ENCODE measurements at regions not wholly inside any gene's neighbourhood (a gene's known extent, or its start where the extent isn't known, plus 50 kb on each side); places are given as distances from the start of the nearest gene placed in this dataset.

- WGBS, 2 donors (ENCODE audit: extremely low coverage in 2 of 2, insufficient read length in 2 of 2, insufficient replicate concordance in 1 of 2): no CpG with 5 or more reads among the region's 2 CpGs
- Histone ChIP-seq H3K9ac (ENCODE audit: low read depth, low read length, poor library complexity) (no peak overlapping the region), H3K14ac (ENCODE audit: low read length) (no peak overlapping the region)
These were observed 183.4 kb downstream of the NFKBIZ start for GRCh38 chr3:102032491-102033383.

GRCh38 chr3:102034639-102035451 is 185.5 kb downstream of the NFKBIZ start:
- Histone ChIP-seq H4K91ac (ENCODE audit: low read depth, low read length, poor library complexity) (no peak overlapping the region), H2BK5ac (ENCODE audit: low read length) (no peak overlapping the region), H2BK120ac (ENCODE audit: low read depth, low read length) (no peak overlapping the region), H3K14ac (ENCODE audit: low read length) (no peak overlapping the region), H2BK15ac (ENCODE audit: low read length) (no peak overlapping the region), H2BK12ac (ENCODE audit: low read length) (no peak overlapping the region), H4K8ac (ENCODE audit: low read depth, low read length) (no peak overlapping the region), H3K9ac (ENCODE audit: low read depth, low read length, poor library complexity) (no peak overlapping the region), H2AK5ac (ENCODE audit: low read depth, low read length) (no peak overlapping the region), H2AFZ (ENCODE audit: low read length) (no peak overlapping the region), H3K4me3 (ENCODE audit: low read length in 2 of 2) (no peak overlapping the region), H3K4ac (ENCODE audit: low read length) (no peak overlapping the region), H3K27ac (replicated peaks; ENCODE audit: low read length) (no peak overlapping the region), H3K23ac (ENCODE audit: low read depth, low read length, poor library complexity) (no peak overlapping the region), H3K4me2 (ENCODE audit: insufficient read depth, low read length, poor library complexity, severe bottlenecking) (no peak overlapping the region), H3K79me1 (ENCODE audit: low read depth, low read length) (no peaks in the 10 kb centered on the region), H3K18ac (ENCODE audit: low read length) (no peak overlapping the region), H3K4me1 (ENCODE audit: control insufficient read depth in 2 of 2, insufficient read depth in 1 of 2, low read depth in 1 of 2, low read length in 2 of 2) (no peaks in the 10 kb centered on the region), H3K9me3 (replicated peaks in 1 of 2; ENCODE audit: control insufficient read depth in 2 of 2, insufficient read depth in 1 of 2, low read depth in 1 of 2, low read length in 2 of 2) (no peaks in the 10 kb centered on the region), H3K27me3 (ENCODE audit: control insufficient read depth in 3 of 3, insufficient read depth in 3 of 3, low read depth in 1 of 3, low read length in 3 of 3) (no peaks in the 10 kb centered on the region), H3K36me3 (replicated peaks in 1 of 2; ENCODE audit: control insufficient read depth in 2 of 2, insufficient read depth in 2 of 2, low read length in 2 of 2) (no peaks in the 10 kb centered on the region)
- WGBS, 2 donors (ENCODE audit: extremely low coverage in 2 of 2, insufficient read length in 2 of 2, insufficient replicate concordance in 1 of 2): no CpG with 5 or more reads among the region's 3 CpGs
- DNase-seq (ENCODE audit: low spot score): no peak

More at GRCh38 chr3:102032491-102033383, 183.4 kb downstream of the NFKBIZ start:
- H3K79me1 ChIP-seq (ENCODE audit: low read depth, low read length): no peaks in the 10 kb centered on the region
- H3K23ac ChIP-seq (ENCODE audit: low read depth, low read length, poor library complexity): no peak overlapping the region
- H3K4ac ChIP-seq (ENCODE audit: low read length): no peak overlapping the region
- H4K8ac ChIP-seq (ENCODE audit: low read depth, low read length): no peak overlapping the region
- no peak overlapping the region for H2BK5ac ChIP-seq (ENCODE audit: low read length)
- no peak for DNase-seq (ENCODE audit: low spot score)
- no peak overlapping the region for H3K4me3 ChIP-seq (ENCODE audit: low read length in 2 of 2)
- H3K4me1 ChIP-seq (ENCODE audit: control insufficient read depth in 2 of 2, insufficient read depth in 1 of 2, low read depth in 1 of 2, low read length in 2 of 2): no peaks in the 10 kb centered on the region
- H2BK120ac ChIP-seq (ENCODE audit: low read depth, low read length): no peak overlapping the region
- no peak overlapping the region for H2BK12ac ChIP-seq (ENCODE audit: low read length)
- no peak overlapping the region for H2BK15ac ChIP-seq (ENCODE audit: low read length)
- H3K18ac ChIP-seq (ENCODE audit: low read length): no peak overlapping the region
- H2AK5ac ChIP-seq (ENCODE audit: low read depth, low read length): no peak overlapping the region
- H3K27me3 ChIP-seq (ENCODE audit: control insufficient read depth in 3 of 3, insufficient read depth in 3 of 3, low read depth in 1 of 3, low read length in 3 of 3): no peaks in the 10 kb centered on the region
- H3K9me3 ChIP-seq (replicated peaks in 1 of 2; ENCODE audit: control insufficient read depth in 2 of 2, insufficient read depth in 1 of 2, low read depth in 1 of 2, low read length in 2 of 2): no peaks in the 10 kb centered on the region
- H3K4me2 ChIP-seq (ENCODE audit: insufficient read depth, low read length, poor library complexity, severe bottlenecking): no peak overlapping the region
- H2AFZ ChIP-seq (ENCODE audit: low read length): no peak overlapping the region
- no peak overlapping the region for H4K91ac ChIP-seq (ENCODE audit: low read depth, low read length, poor library complexity)
- no peak overlapping the region for H3K27ac ChIP-seq (replicated peaks; ENCODE audit: low read length)
- H3K36me3 ChIP-seq (replicated peaks in 1 of 2; ENCODE audit: control insufficient read depth in 2 of 2, insufficient read depth in 2 of 2, low read length in 2 of 2): no peaks in the 10 kb centered on the region

GRCh38 chr3:102036017-102036416 is 186.7 kb downstream of the NFKBIZ start:
- H4K8ac ChIP-seq (ENCODE audit: low read depth, low read length): no peak overlapping the region
- no peak overlapping the region for H3K14ac ChIP-seq (ENCODE audit: low read length)
- H3K27me3 ChIP-seq (ENCODE audit: control insufficient read depth in 3 of 3, insufficient read depth in 3 of 3, low read depth in 1 of 3, low read length in 3 of 3): no peaks in the 10 kb centered on the region
- H3K27ac ChIP-seq (replicated peaks; ENCODE audit: low read length): no peak overlapping the region
- no peak overlapping the region for H2BK12ac ChIP-seq (ENCODE audit: low read length)
- no peaks in the 10 kb centered on the region for H3K9me3 ChIP-seq (replicated peaks in 1 of 2; ENCODE audit: control insufficient read depth in 2 of 2, insufficient read depth in 1 of 2, low read depth in 1 of 2, low read length in 2 of 2)
- H2BK15ac ChIP-seq (ENCODE audit: low read length): no peak overlapping the region
- H3K79me1 ChIP-seq (ENCODE audit: low read depth, low read length): no peaks in the 10 kb centered on the region
- no peaks in the 10 kb centered on the region for H3K4me1 ChIP-seq (ENCODE audit: control insufficient read depth in 2 of 2, insufficient read depth in 1 of 2, low read depth in 1 of 2, low read length in 2 of 2)
- no peak for DNase-seq (ENCODE audit: low spot score)
- H3K4me2 ChIP-seq (ENCODE audit: insufficient read depth, low read length, poor library complexity, severe bottlenecking): no peak overlapping the region
- H3K36me3 ChIP-seq (replicated peaks in 1 of 2; ENCODE audit: control insufficient read depth in 2 of 2, insufficient read depth in 2 of 2, low read length in 2 of 2): no peaks in the 10 kb centered on the region
- no peak overlapping the region for H3K23ac ChIP-seq (ENCODE audit: low read depth, low read length, poor library complexity)
- H2BK120ac ChIP-seq (ENCODE audit: low read depth, low read length): no peak overlapping the region
- no peak overlapping the region for H4K91ac ChIP-seq (ENCODE audit: low read depth, low read length, poor library complexity)
- no peak overlapping the region for H2AFZ ChIP-seq (ENCODE audit: low read length)
- no peak overlapping the region for H3K18ac ChIP-seq (ENCODE audit: low read length)
- H3K9ac ChIP-seq (ENCODE audit: low read depth, low read length, poor library complexity): no peak overlapping the region
- H2BK5ac ChIP-seq (ENCODE audit: low read length): no peak overlapping the region
- H2AK5ac ChIP-seq (ENCODE audit: low read depth, low read length): no peak overlapping the region
- WGBS, 2 donors (ENCODE audit: extremely low coverage in 2 of 2, insufficient read length in 2 of 2, insufficient replicate concordance in 1 of 2): no CpG with 5 or more reads among the region's 2 CpGs
- no peak overlapping the region for H3K4me3 ChIP-seq (ENCODE audit: low read length in 2 of 2)
- H3K4ac ChIP-seq (ENCODE audit: low read length): no peak overlapping the region

- no peak for DNase-seq (ENCODE audit: low spot score)
- no peaks in the 10 kb centered on the region for H3K36me3 ChIP-seq (replicated peaks in 1 of 2; ENCODE audit: control insufficient read depth in 2 of 2, insufficient read depth in 2 of 2, low read length in 2 of 2)
- H2AK5ac ChIP-seq (ENCODE audit: low read depth, low read length): no peak overlapping the region
- H3K79me1 ChIP-seq (ENCODE audit: low read depth, low read length): no peaks in the 10 kb centered on the region
- no peaks in the 10 kb centered on the region for H3K9me3 ChIP-seq (replicated peaks in 1 of 2; ENCODE audit: control insufficient read depth in 2 of 2, insufficient read depth in 1 of 2, low read depth in 1 of 2, low read length in 2 of 2)
- H3K4ac ChIP-seq (ENCODE audit: low read length): no peak overlapping the region
- no peak overlapping the region for H4K8ac ChIP-seq (ENCODE audit: low read depth, low read length)
- no peaks in the 10 kb centered on the region for H3K4me1 ChIP-seq (ENCODE audit: control insufficient read depth in 2 of 2, insufficient read depth in 1 of 2, low read depth in 1 of 2, low read length in 2 of 2)
- H2BK15ac ChIP-seq (ENCODE audit: low read length): no peak overlapping the region
- H3K23ac ChIP-seq (ENCODE audit: low read depth, low read length, poor library complexity): no peak overlapping the region
- H3K18ac ChIP-seq (ENCODE audit: low read length): no peak overlapping the region
- H2BK120ac ChIP-seq (ENCODE audit: low read depth, low read length): no peak overlapping the region
- no peak overlapping the region for H2BK5ac ChIP-seq (ENCODE audit: low read length)
- no peak overlapping the region for H3K9ac ChIP-seq (ENCODE audit: low read depth, low read length, poor library complexity)
- no peak overlapping the region for H3K4me2 ChIP-seq (ENCODE audit: insufficient read depth, low read length, poor library complexity, severe bottlenecking)
- no peaks in the 10 kb centered on the region for H3K27me3 ChIP-seq (ENCODE audit: control insufficient read depth in 3 of 3, insufficient read depth in 3 of 3, low read depth in 1 of 3, low read length in 3 of 3)
- no peak overlapping the region for H2BK12ac ChIP-seq (ENCODE audit: low read length)
- WGBS, 2 donors (ENCODE audit: extremely low coverage in 2 of 2, insufficient read length in 2 of 2, insufficient replicate concordance in 1 of 2): no CpG with 5 or more reads among the region's 1 CpG
- no peak overlapping the region for H3K4me3 ChIP-seq (ENCODE audit: low read length in 2 of 2)
- no peak overlapping the region for H4K91ac ChIP-seq (ENCODE audit: low read depth, low read length, poor library complexity)
- H3K14ac ChIP-seq (ENCODE audit: low read length): no peak overlapping the region
- no peak overlapping the region for H2AFZ ChIP-seq (ENCODE audit: low read length)
- no peak overlapping the region for H3K27ac ChIP-seq (replicated peaks; ENCODE audit: low read length)
These were observed 187.2 kb downstream of the NFKBIZ start for GRCh38 chr3:102036472-102036871.
